AG10803 (cell line): ENCODE measurements at regions not wholly inside any gene's neighbourhood (a gene's known extent, or its start where the extent isn't known, plus 50 kb on each side); places are given as distances from the start of the nearest gene placed in this dataset.
"Not testable (repeated sequence)": the region's sequence is repeated elsewhere in the genome, so short reads cannot be mapped to it uniquely, and the experiment has no call there.

ENCODE experiments used
- DNase-seq: peaks from one replicate; pipeline ENCODE4 v3.0.0; 2010; ENCODE audit warnings: low read depth
- H3K4me3 ChIP-seq: 2 replicates; pipeline ENCODE4 v1.5.1; 2011; ENCODE audit warnings: mild to moderate bottlenecking, low read length, control low read depth
- TF ChIP-seq, protein P1 (sequence below): conservative IDR thresholded peaks from 2 replicates; pipeline ENCODE4 v1.5.1; 2011; ENCODE audit warnings: mild to moderate bottlenecking, low read length, control low read depth, inconsistent platforms

DNA sequence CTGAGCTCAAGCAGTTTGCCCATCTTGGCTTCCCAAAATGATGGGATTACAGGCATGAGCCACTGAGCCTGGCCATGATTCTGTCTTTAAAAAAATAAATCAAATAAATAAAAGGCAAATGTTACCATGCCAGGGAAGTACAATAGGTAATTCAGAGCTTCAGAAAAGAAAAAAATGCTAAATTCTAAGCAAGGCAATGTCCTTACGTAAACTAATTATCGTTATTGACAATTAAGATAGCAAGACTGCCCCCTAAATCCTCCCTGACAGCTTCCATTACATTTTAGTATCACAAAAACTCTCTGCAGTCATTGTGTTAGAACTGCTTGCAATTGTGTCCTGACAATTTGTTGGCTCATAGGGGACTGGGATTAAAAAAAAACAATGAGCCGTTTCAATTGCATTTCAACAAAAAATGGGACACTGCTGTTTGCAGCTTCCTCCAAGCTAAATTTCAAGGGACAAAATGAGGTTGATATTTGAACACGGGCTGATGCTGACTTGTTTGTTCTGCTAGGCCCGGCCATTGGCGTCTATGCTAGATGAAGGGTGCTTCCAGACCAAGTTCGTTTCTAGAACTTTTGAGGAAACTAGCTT is 88.9 kb downstream of the MOGAT1 start:
- TF ChIP-seq, protein P1, sequence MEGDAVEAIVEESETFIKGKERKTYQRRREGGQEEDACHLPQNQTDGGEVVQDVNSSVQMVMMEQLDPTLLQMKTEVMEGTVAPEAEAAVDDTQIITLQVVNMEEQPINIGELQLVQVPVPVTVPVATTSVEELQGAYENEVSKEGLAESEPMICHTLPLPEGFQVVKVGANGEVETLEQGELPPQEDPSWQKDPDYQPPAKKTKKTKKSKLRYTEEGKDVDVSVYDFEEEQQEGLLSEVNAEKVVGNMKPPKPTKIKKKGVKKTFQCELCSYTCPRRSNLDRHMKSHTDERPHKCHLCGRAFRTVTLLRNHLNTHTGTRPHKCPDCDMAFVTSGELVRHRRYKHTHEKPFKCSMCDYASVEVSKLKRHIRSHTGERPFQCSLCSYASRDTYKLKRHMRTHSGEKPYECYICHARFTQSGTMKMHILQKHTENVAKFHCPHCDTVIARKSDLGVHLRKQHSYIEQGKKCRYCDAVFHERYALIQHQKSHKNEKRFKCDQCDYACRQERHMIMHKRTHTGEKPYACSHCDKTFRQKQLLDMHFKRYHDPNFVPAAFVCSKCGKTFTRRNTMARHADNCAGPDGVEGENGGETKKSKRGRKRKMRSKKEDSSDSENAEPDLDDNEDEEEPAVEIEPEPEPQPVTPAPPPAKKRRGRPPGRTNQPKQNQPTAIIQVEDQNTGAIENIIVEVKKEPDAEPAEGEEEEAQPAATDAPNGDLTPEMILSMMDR: no peak
- DNase-seq: no peak
- no peak overlapping the region for H3K4me3 ChIP-seq

DNA sequence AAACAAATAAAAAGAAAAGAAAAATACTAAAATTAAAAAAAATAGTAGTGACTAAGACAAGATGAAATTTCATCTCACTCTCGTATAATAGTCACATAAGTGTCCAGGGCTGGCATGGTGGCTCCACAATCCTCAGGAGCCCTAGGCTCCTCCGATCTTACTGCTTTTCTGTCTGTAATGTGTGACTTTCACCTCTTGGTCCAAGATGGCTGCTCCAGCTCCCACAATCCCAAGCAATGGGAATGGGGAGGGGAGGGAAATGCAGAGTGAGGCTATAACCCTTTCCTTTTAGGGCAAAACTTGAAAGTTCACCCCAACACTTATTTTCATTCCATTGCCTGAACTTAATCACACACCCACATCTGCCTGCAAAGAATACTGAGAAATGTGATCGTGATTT is 90.4 kb downstream of the MOGAT1 start:
- H3K4me3 ChIP-seq: no peak overlapping the region
- TF ChIP-seq, protein P1: no peak
- DNase-seq: no peak

DNA sequence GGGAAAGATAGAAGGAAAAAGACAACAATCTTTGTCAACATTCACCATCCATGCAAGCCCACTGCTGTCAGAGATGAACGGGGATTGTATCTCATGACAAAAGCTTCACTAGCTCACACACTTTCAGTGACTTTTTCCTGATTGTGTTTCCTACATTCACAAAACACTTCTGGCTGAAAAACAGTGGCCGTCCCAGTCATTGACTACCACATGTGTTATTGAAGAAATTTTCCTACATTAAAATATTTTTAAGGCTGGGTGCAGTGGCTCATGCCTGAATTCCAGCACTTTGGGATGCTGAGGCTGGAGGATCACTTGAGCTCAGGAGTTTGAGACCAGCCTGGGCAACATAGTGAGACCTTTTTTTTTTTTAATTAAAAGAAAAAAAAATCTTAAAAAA is 90.9 kb downstream of the MOGAT1 start:
- no peak for DNase-seq
- H3K4me3 ChIP-seq: no peak overlapping the region
- TF ChIP-seq, protein P1: no peak

DNA sequence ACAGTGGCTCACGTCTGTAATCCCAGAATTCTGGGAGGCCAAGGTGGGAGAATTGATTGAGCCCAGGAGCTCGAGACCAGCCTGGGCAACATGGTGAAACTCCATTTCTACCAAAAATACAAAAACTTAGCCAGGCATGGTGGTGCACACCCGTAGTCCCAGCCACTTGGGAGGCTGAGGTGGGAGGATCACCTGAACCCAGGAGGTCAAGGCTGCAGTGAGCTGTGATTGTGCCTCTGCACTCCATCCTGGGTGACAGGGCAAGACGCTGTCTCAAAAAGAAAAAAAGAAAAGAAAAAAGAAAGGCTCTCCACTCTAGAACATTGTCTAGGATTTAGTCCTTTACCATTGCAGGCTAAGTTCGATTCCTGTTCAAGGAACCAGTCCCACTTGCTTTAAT is 94.4 kb downstream of the MOGAT1 start:
- H3K4me3 ChIP-seq, DNase-seq: not testable (repeated sequence)

DNA sequence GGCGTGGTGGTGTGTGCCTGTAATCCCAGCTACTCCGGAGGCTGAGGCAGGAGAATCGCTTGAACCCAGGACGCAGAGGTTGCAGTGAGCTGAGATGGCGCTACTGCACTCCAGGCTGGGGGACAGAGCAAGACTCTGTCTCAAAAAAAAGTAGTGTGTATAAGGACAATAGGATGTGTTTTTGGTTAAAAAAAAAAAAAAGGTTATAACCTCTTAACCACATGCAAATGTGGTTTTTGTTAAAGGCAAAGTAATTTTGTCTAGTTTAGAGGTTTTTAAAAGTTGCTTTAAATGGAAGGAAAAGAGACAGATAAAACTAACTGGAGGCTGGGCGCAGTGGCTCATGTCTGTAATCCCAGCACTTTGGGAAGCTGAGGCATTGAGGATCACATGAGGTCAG is 92.8 kb upstream of the ACSL3 start:
- DNase-seq, H3K4me3 ChIP-seq: not testable (repeated sequence)

DNA sequence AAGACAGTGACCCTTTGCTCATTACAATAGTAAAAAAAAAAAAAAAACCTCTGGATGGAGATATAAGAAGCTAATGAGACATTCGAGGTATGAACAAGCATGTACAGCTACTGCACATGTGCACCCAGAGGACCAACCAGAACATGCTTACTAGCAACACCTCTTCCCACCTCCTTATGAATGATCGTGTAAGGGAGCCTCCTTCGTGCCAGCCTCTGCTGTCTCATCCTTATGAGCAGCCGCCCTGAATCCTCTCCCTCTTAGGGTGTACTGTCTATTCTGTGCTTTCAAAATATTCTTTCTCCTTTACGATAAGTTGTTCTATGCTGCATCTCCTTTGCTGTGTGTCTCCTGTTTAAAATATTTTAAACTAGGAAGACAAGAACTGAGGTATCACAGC is 91.4 kb upstream of the ACSL3 start:
- no peak overlapping the region for H3K4me3 ChIP-seq
- no peak for DNase-seq
- TF ChIP-seq, protein P1: no peak

DNA sequence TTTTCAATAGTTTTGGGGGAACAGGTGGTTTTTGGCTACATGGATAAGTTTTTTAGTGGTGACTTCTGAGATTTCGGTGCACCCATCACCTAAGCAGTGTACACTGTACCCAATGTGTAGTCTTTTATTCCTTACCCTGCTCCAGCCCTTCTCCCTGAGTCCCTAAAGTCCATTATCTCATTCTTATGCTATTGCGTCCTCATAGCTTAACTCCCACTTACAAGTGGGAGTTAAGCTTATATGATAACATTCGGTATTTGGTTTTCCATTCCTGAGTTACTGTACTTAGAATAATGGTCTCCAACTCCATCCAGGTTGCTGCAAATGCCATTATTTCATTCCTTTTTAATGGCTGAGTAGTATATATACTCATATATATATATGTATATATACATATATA is 90.9 kb upstream of the ACSL3 start:
- DNase-seq: no peak
- TF ChIP-seq, protein P1: no peak
- H3K4me3 ChIP-seq: no peak overlapping the region

DNA sequence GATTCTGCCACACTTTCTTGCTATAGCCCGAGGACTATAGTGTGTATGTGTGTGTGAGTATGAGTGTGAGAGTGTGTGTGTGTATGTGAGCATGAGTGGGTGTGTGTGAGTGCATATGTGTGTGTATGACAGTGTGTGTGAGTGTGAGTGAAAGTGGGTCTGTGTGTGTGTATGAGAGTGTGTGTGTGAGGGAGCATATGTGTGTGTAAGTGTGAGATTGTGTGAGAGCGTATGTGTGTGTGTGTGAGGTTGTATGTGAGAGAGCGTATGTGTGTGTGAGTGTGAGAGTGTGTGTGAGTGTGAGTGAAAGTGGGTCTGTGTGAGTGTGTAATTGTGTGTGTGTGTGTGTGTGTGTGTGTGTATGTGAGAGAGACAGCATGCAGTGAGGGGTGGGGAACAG is 89.0 kb upstream of the ACSL3 start:
- TF ChIP-seq, protein P1: no peak
- H3K4me3 ChIP-seq: no peak overlapping the region

More for the DNA sequence above, 89.0 kb upstream of the ACSL3 start:
- no peak for DNase-seq
